SK-N-SH treated with all-trans-retinoic acid at 6 μM for 48 hours (cell line): ENCODE measurements at regions not wholly inside any gene's neighbourhood (a gene's known extent, or its start where the extent isn't known, plus 50 kb on each side); places are given as distances from the start of the nearest gene placed in this dataset.

Experiments
- ATAC-seq: fragments of 200-7000 bp; cut with Tn5 transposase; 3 replicates; pipeline ENCODE4 v1.9.1; 2020; ENCODE audit warnings: mild to moderate bottlenecking, moderate library complexity
- ARNTL ChIP-seq: fragments of 450-650 bp; formaldehyde crosslinking; IDR thresholded peaks from 2 replicates; pipeline ENCODE4 v1.5.0; 2020; ENCODE audit warnings: low read depth, mild to moderate bottlenecking, moderate library complexity, borderline replicate concordance
- BACH2 ChIP-seq: fragments of 250-450 bp; sonication (Bioruptor Pico); IDR thresholded peaks from 2 replicates; pipeline ENCODE4 v1.9.0; 2021; ENCODE audit warnings: mild to moderate bottlenecking, borderline replicate concordance
- CREB5 ChIP-seq: fragments of 250-450 bp; sonication (Bioruptor Pico); IDR thresholded peaks from 2 replicates; pipeline ENCODE4 v1.5.1; 2020; ENCODE audit warnings: low read depth, mild to moderate bottlenecking, moderate library complexity
- CSDC2 ChIP-seq: fragments of 250-450 bp; sonication (Bioruptor Pico); IDR thresholded peaks from 2 replicates; pipeline ENCODE4 v1.5.0; 2020; ENCODE audit warnings: mild to moderate bottlenecking, moderate library complexity
- ESRRG ChIP-seq: fragments of 250-450 bp; sonication (Bioruptor Pico); IDR thresholded peaks from 2 replicates; pipeline ENCODE4 v1.6.1; 2021; ENCODE audit warnings: mild to moderate bottlenecking
- OSR1 ChIP-seq: fragments of 250-450 bp; sonication (Bioruptor Pico); IDR thresholded peaks from 2 replicates; pipeline ENCODE4 v1.8.0; 2022; ENCODE audit warnings: moderate library complexity, mild to moderate bottlenecking, inconsistent platforms
- PATZ1 ChIP-seq: fragments of 250-450 bp; sonication (Bioruptor Pico); IDR thresholded peaks from 2 replicates; pipeline ENCODE4 v1.8.0; 2020; ENCODE audit warnings: mild to moderate bottlenecking, moderate library complexity, borderline replicate concordance
- PPARA ChIP-seq: fragments of 250-450 bp; sonication (Bioruptor Pico); IDR thresholded peaks from 2 replicates; pipeline ENCODE4 v1.5.0; 2020; ENCODE audit warnings: mild to moderate bottlenecking, borderline replicate concordance
- RARB ChIP-seq: fragments of 250-450 bp; sonication (Bioruptor Pico); IDR thresholded peaks from 2 replicates; pipeline ENCODE4 v1.8.0; 2021; ENCODE audit warnings: mild to moderate bottlenecking, moderate library complexity
- SNAI2 ChIP-seq: fragments of 250-450 bp; sonication (Bioruptor Pico); IDR thresholded peaks from 2 replicates; pipeline ENCODE4 v1.5.0; 2020; ENCODE audit warnings: mild to moderate bottlenecking, moderate library complexity
- TCF4 ChIP-seq: fragments of 250-450 bp; sonication (Bioruptor Pico); IDR thresholded peaks from 2 replicates; pipeline ENCODE4 v1.8.0; 2021; ENCODE audit warnings: mild to moderate bottlenecking, moderate library complexity, borderline replicate concordance
- TOX ChIP-seq: fragments of 250-450 bp; sonication (Bioruptor Pico); IDR thresholded peaks from 2 replicates; pipeline ENCODE4 v1.8.0; 2021; ENCODE audit warnings: mild to moderate bottlenecking, moderate library complexity, borderline replicate concordance
- TSHZ2 ChIP-seq: fragments of 250-450 bp; sonication (Bioruptor Pico); IDR thresholded peaks from 2 replicates; pipeline ENCODE4 v1.5.0; 2020; ENCODE audit warnings: mild to moderate bottlenecking, moderate library complexity
- ZC3H10 ChIP-seq: fragments of 250-450 bp; sonication (Bioruptor Pico); IDR thresholded peaks from 2 replicates; pipeline ENCODE4 v1.5.1; 2021; ENCODE audit warnings: mild to moderate bottlenecking, moderate library complexity
- ZFP3 ChIP-seq: fragments of 250-450 bp; sonication (Bioruptor Pico); IDR thresholded peaks from 2 replicates; pipeline ENCODE4 v1.5.0; 2020; ENCODE audit warnings: mild to moderate bottlenecking, moderate library complexity
- ZFP30 ChIP-seq: fragments of 450-650 bp; formaldehyde crosslinking; IDR thresholded peaks from 2 replicates; pipeline ENCODE4 v1.5.0; 2022; ENCODE audit warnings: mild to moderate bottlenecking, moderate library complexity
- ZNF70 ChIP-seq: fragments of 450-650 bp; formaldehyde crosslinking; IDR thresholded peaks from 2 replicates; pipeline ENCODE4 v1.5.0; 2020; ENCODE audit warnings: mild to moderate bottlenecking, moderate library complexity
- ZNF8 ChIP-seq: fragments of 450-650 bp; formaldehyde crosslinking; IDR thresholded peaks from 2 replicates; pipeline ENCODE4 v1.5.0; 2020; ENCODE audit warnings: mild to moderate bottlenecking, moderate library complexity
- TF ChIP-seq, protein P1 (sequence below): fragments of 250-450 bp; sonication (Bioruptor Pico); IDR thresholded peaks from 2 replicates; pipeline ENCODE4 v1.5.1; 2021; ENCODE audit warnings: mild to moderate bottlenecking, moderate library complexity

DNA sequence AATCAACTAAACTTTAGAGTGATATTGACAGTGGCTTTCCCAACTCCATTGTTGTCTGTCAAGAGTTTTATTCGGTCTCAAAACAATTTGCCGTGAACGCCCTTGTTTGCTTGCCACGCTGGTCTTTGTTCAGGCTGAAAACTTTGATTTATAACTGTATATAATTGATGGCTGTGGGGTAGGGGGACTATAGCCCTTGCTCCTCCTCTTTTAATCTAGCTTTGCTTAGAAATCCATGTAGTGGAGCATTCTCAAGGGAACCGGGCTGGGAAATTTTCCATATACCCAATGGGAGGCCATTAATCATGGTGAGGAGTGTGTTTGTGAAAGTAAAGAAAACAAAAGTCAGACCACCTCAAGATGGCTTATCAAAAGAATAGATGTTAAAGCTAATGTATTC is 339.8 kb upstream of the RARB start (continued):
- TF ChIP-seq PATZ1 (CRISPR knock-in tag) (no peak), ZNF70 (no peak), CREB5 (CRISPR knock-in tag) (no peak), RARB (CRISPR knock-in tag) (no peak)

DNA sequence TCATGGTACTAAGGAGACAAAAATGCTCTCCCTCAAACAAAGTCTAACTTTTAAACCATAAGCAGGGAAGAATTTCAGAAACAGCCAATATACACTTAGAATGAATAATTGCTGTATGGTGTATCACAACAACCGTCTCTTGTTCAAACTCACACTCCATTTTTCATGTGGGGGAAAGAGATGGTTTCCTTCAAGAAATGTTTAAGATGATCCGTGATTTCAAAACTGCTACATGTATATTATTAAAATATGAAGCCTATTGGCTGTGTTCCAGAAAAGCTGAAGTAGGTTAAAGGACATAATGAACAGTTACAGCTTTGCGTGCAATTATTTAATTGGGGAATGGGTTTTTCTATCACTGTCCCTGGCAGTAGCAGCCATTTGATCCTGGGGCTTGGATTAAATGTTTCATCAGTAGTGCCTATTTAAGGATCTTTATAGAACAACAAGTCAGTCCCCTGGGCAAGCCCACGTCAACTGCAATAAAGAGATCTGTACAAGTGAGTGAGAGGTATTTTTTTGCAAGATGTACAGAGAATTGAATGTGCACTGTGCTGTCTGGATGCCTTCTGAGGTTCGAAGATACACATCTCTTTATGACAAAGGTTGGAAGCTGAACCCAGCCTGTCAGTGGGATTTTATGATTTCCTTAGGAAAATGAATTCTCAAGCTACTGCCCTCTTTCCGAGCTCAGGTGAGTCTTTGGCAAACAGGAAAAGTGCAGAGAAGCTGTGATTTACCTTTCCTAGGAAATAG is 337.2 kb upstream of the RARB start:
- TF ChIP-seq TSHZ2, result no peak
- TF ChIP-seq ZFP3 (CRISPR knock-in tag), result no peak
- TF ChIP-seq BACH2 (CRISPR knock-in tag), result no peak
- TF ChIP-seq PATZ1 (CRISPR knock-in tag), result no peak
- TF ChIP-seq ESRRG, result no peak
- TF ChIP-seq TCF4 (CRISPR knock-in tag), result no peak
- no peak for ATAC-seq

DNA sequence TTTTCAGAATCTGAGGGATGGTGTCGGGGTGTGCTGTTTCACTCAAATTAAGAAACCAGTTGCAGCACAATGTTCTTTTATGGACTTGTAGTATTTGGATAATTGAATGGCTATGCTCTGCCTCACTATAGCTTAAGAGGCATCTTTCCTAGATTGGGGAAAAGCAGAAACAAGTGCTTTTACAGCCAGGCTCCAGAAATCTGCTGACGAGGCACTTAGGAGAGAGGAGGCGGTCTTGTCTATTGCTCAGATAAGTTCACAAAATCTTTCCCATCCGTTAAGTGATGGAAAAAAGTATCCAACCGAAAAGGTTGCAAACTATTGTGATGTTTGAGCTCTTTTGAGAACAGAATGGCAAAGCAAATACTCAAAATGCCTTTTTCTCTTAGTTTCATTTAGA is 336.1 kb upstream of the RARB start:
- TF ChIP-seq ESRRG (no peak), CSDC2 (no peak), TOX (CRISPR knock-in tag) (no peak), RARB (CRISPR knock-in tag) (no peak), ZC3H10 (no peak), ZFP30 (CRISPR knock-in tag) (no peak), ZFP3 (CRISPR knock-in tag) (no peak), BACH2 (CRISPR knock-in tag) (no peak)
- no peak for ATAC-seq

GRCh38 chr3:25094932-25095685 is 333.0 kb upstream of the RARB start:
- no peak for TF ChIP-seq ZNF8 (CRISPR knock-in tag)
- TF ChIP-seq, protein P1, sequence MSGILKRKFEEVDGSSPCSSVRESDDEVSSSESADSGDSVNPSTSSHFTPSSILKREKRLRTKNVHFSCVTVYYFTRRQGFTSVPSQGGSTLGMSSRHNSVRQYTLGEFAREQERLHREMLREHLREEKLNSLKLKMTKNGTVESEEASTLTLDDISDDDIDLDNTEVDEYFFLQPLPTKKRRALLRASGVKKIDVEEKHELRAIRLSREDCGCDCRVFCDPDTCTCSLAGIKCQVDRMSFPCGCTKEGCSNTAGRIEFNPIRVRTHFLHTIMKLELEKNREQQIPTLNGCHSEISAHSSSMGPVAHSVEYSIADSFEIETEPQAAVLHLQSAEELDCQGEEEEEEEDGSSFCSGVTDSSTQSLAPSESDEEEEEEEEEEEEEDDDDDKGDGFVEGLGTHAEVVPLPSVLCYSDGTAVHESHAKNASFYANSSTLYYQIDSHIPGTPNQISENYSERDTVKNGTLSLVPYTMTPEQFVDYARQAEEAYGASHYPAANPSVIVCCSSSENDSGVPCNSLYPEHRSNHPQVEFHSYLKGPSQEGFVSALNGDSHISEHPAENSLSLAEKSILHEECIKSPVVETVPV, result no peak
- ATAC-seq, result peak; percentile 54; the same call in 2 of the 3 replicates

DNA sequence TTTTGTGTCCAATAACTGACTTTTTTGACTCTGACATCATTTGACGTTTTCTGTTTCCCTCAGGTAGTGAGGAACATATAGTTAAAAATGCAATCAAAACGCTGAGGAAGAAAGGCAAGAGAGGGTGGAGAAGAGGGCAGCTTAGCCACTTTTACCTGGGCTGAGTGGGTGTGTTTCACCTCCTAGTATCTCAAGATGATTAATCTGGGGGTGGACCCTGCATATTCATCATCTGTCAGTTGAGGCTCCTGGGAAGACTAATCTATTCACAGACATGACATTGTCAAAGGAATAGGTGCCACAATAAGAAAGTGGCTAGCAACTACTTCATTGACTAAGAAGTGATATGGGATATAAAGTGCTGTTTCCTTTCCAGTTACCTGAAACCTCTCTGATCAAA is 331.5 kb upstream of the RARB start:
- ATAC-seq, result no peak
- TF ChIP-seq SNAI2, result no peak
- no peak for TF ChIP-seq ESRRG
- TF ChIP-seq PPARA (CRISPR knock-in tag), result no peak
- TF ChIP-seq CREB5 (CRISPR knock-in tag), result no peak
- no peak for TF ChIP-seq PATZ1 (CRISPR knock-in tag)
- TF ChIP-seq OSR1 (CRISPR knock-in tag), result no peak
- TF ChIP-seq ARNTL (CRISPR knock-in tag), result no peak
